ENCODE measurements at regions not wholly inside any gene's neighbourhood (a gene's known extent, or its start where the extent isn't known, plus 50 kb on each side); places are given as distances from the start of the nearest gene placed in this dataset.

- no peak for DNase-seq (ENCODE audit: low read depth)
Observed at GRCh38 chr10:88060762-88061161, 197.3 kb downstream of the PTEN start.

GRCh38 chr10:88062385-88062784 is 199.0 kb downstream of the PTEN start:
- no peak for DNase-seq (ENCODE audit: low read depth)

- DNase-seq (ENCODE audit: low read depth) = no peak
Observed at GRCh38 chr10:88062798-88063472, 199.5 kb downstream of the PTEN start.

- no peak for DNase-seq (ENCODE audit: low read depth)
Observed at GRCh38 chr10:88063861-88064557, 200.6 kb downstream of the PTEN start.

GRCh38 chr10:88064608-88065382 is 201.4 kb downstream of the PTEN start:
- DNase-seq (ENCODE audit: low read depth) = peak; percentile 31

GRCh38 chr10:88065383-88066049 is 202.1 kb downstream of the PTEN start:
- no peak for DNase-seq (ENCODE audit: low read depth)

- DNase-seq (ENCODE audit: low read depth) = no peak
Observed at GRCh38 chr10:88066319-88066718, 202.9 kb downstream of the PTEN start.

GRCh38 chr10:88066876-88067275 is 203.5 kb downstream of the PTEN start:
- DNase-seq (ENCODE audit: low read depth) = no peak

- no peak for DNase-seq (ENCODE audit: low read depth)
Observed at GRCh38 chr10:88067737-88068136, 204.3 kb downstream of the PTEN start.

- DNase-seq (ENCODE audit: low read depth) = no peak
Observed at GRCh38 chr10:88069338-88069737, 205.9 kb downstream of the PTEN start.

- DNase-seq (ENCODE audit: low read depth) = no peak
Observed at GRCh38 chr10:88070080-88070880, 206.9 kb downstream of the PTEN start.

- no peak for DNase-seq (ENCODE audit: low read depth)
Observed at GRCh38 chr10:88071879-88072278, 208.5 kb downstream of the PTEN start.

- DNase-seq (ENCODE audit: low read depth) = no peak
Observed at GRCh38 chr10:88073682-88074081, 210.3 kb downstream of the PTEN start.

- no peak for DNase-seq (ENCODE audit: low read depth)
Observed at GRCh38 chr10:88074971-88075370, 211.5 kb downstream of the PTEN start.

- DNase-seq (ENCODE audit: low read depth) = no peak
Observed at GRCh38 chr10:88076027-88076880, 212.8 kb downstream of the PTEN start.

GRCh38 chr10:88077977-88078376 is 214.6 kb downstream of the PTEN start:
- no peak for DNase-seq (ENCODE audit: low read depth)

- no peak for DNase-seq (ENCODE audit: low read depth)
Observed at GRCh38 chr10:88080213-88080612, 216.8 kb downstream of the PTEN start.

GRCh38 chr10:88081457-88082054 is 218.1 kb downstream of the PTEN start:
- no peak for DNase-seq (ENCODE audit: low read depth)

GRCh38 chr10:88082391-88082790 is 219.0 kb downstream of the PTEN start:
- no peak for DNase-seq (ENCODE audit: low read depth)
